HCT116 (cell line): ENCODE measurements at regions not wholly inside any gene's neighbourhood (a gene's known extent, or its start where the extent isn't known, plus 50 kb on each side); places are given as distances from the start of the nearest gene placed in this dataset.

Source experiments
- ATAC-seq: fragments of 200-7000 bp; cut with Tn5 transposase; 2 replicates; pipeline ENCODE4 v1.9.1; 2020; ENCODE audit warnings: mild to moderate bottlenecking, moderate library complexity
- BruUV-seq: library from RNA; stranded (reverse); fragments of 400-500 nt; replicated peaks from 2 replicates; lab custom pipeline; 2021; lab: Mats Ljungman, UMichigan
- CTCF ChIA-PET: fragments of 300-600 bp; sonication (Branson Sonifier 250); formaldehyde crosslinking; loops from one replicate; lab custom pipeline; 2021; ENCODE audit warnings: antibody characterized with exemption; lab: Charles Lee
- POLR2A ChIA-PET: fragments of 300-600, 350-600 bp; sonication (Branson Sonifier 250); formaldehyde crosslinking; loops from one replicate; lab custom pipeline; 2021; ENCODE audit warnings: antibody characterized with exemption; lab: Charles Lee
- RAD21 ChIA-PET, 2 experiments: fragments of 300-600 bp; sonication (Branson Sonifier 250); formaldehyde crosslinking; loops; one replicate each; lab custom pipeline; 2023; ENCODE audit warnings: low total read pairs in 2 of 2; ENCODE audit not compliant: uncharacterized antibody in 2 of 2, unreplicated experiment in 2 of 2, low non-redundant PET in 1 of 2; lab: Charles Lee
- DNase-seq: peaks from one replicate; pipeline ENCODE4 v3.0.0-alpha.2; 2010; ENCODE audit warnings: low read depth, low spot score
- H2AFZ ChIP-seq: fragments of 200-600 bp; shearing (Covaris generic), sonication (generic); 2 replicates; pipeline ENCODE4 v1.6.1; 2017; ENCODE audit warnings: low read depth, mixed run types, mixed read lengths, antibody characterized with exemption, low read length; ENCODE audit not compliant: poor library complexity, severe bottlenecking
- H3K27ac ChIP-seq: 2 replicates; pipeline ENCODE4 v1.5.1; 2012; ENCODE audit warnings: low read depth, low read length
- H3K27me3 ChIP-seq: fragments of 200-600 bp; sonication (generic); 2 replicates; pipeline ENCODE4 v1.6.1; 2016; ENCODE audit warnings: mixed run types, low read length, mixed read lengths; ENCODE audit not compliant: insufficient read depth
- H3K36me3 ChIP-seq, 2 experiments: fragments of 200-500 bp in 1 of 2; fragments of 200-600 bp in 1 of 2; sonication (Bioruptor generic) in 1 of 2; sonication (generic) in 1 of 2; 2 replicates each; pipeline versions ENCODE4 v1.5.1 to v1.6.1; 2014 to 2016; ENCODE audit warnings: low read length in 2 of 2, inconsistent platforms in 1 of 2, mixed read lengths in 1 of 2, mixed run types in 1 of 2; ENCODE audit not compliant: insufficient read depth in 2 of 2, control insufficient read depth in 1 of 2
- H3K4me1 ChIP-seq, 2 experiments: fragments of 200-600 bp in 1 of 2; sonication (generic) in 1 of 2; 2 replicates each; pipeline versions ENCODE4 v1.5.1 to v1.6.1; 2012 to 2017; ENCODE audit warnings: low read length in 2 of 2, inconsistent platforms in 1 of 2, mild to moderate bottlenecking in 1 of 2, mixed read lengths in 1 of 2, mixed run types in 1 of 2, moderate library complexity in 1 of 2; ENCODE audit not compliant: insufficient read depth in 2 of 2, control insufficient read depth in 1 of 2
- H3K4me2 ChIP-seq: fragments of 200-600 bp; sonication (generic); 2 replicates; pipeline ENCODE4 v1.6.1; 2017; ENCODE audit warnings: mixed run types, low read length, mixed read lengths
- H3K4me3 ChIP-seq, 2 experiments: fragments of 200-600 bp in 1 of 2; sonication (generic) in 1 of 2; replicated peaks in 1 of 2; 2 replicates each; pipeline ENCODE4 v1.5.1; 2011 to 2016; ENCODE audit warnings: low read length in 2 of 2, control low read depth in 1 of 2, low read depth in 1 of 2, mild to moderate bottlenecking in 1 of 2, mixed read lengths in 1 of 2, mixed run types in 1 of 2
- H3K79me2 ChIP-seq: fragments of 200-600 bp; sonication (generic); 2 replicates; pipeline ENCODE4 v1.6.1; 2017; ENCODE audit warnings: mild to moderate bottlenecking, mixed run types, low read length, moderate library complexity, mixed read lengths; ENCODE audit not compliant: insufficient read depth
- H3K9ac ChIP-seq: fragments of 200-600 bp; sonication (generic); 2 replicates; pipeline ENCODE4 v1.6.1; 2016; ENCODE audit warnings: low read length, mixed read lengths
- H3K9me2 ChIP-seq: fragments of 200-600 bp; sonication (generic), shearing (Covaris generic); 2 replicates; pipeline ENCODE4 v1.6.1; 2017; ENCODE audit warnings: mixed run types, mild to moderate bottlenecking, moderate library complexity; ENCODE audit not compliant: insufficient read depth
- H3K9me3 ChIP-seq, 2 experiments: fragments of 200-500 bp in 1 of 2; fragments of 200-600 bp in 1 of 2; sonication (Bioruptor generic) in 1 of 2; sonication (generic) in 1 of 2; 2 replicates each; pipeline ENCODE4 v1.6.1; 2014 to 2017; ENCODE audit warnings: low read length in 2 of 2, mixed read lengths in 2 of 2, inconsistent platforms in 1 of 2, low read depth in 1 of 2, mild to moderate bottlenecking in 1 of 2, mixed run types in 1 of 2, moderate library complexity in 1 of 2; ENCODE audit not compliant: control insufficient read depth in 1 of 2, insufficient read depth in 1 of 2
- H4K20me1 ChIP-seq: fragments of 200-600 bp; sonication (generic), shearing (Covaris generic); 2 replicates; pipeline ENCODE4 v1.6.1; 2017; ENCODE audit warnings: mixed run types, mild to moderate bottlenecking, moderate library complexity; ENCODE audit not compliant: insufficient read depth
- EGR1 ChIP-seq: IDR thresholded peaks from 2 replicates; pipeline ENCODE4 v1.6.1; 2012; ENCODE audit warnings: low read depth
- ELF1 ChIP-seq: IDR thresholded peaks from 2 replicates; pipeline ENCODE4 v1.6.1; 2012; ENCODE audit warnings: low read depth, borderline replicate concordance
- EZH2 ChIP-seq: fragments of 200-600 bp; sonication (generic); IDR thresholded peaks from 2 replicates; pipeline ENCODE4 v1.6.1; 2017; ENCODE audit warnings: antibody characterized with exemption, mixed run types
- EZH2phosphoT487 ChIP-seq: fragments of 200-600 bp; IDR thresholded peaks from 2 replicates; pipeline ENCODE4 v1.6.1; 2018; ENCODE audit warnings: antibody characterized with exemption, borderline replicate concordance
- JUND ChIP-seq: IDR thresholded peaks from 2 replicates; pipeline ENCODE4 v1.6.1; 2012
- POLR2A ChIP-seq: IDR thresholded peaks from 2 replicates; pipeline ENCODE4 v1.7.0; 2011; ENCODE audit warnings: borderline replicate concordance; ENCODE audit not compliant: insufficient read depth, insufficient read length; ENCODE audit errors: extremely low read depth
- POLR2AphosphoS5 ChIP-seq: IDR thresholded peaks from 2 replicates; pipeline ENCODE4 v1.6.1; 2011; ENCODE audit warnings: mild to moderate bottlenecking, low read depth, low read length, moderate library complexity
- RAD21 ChIP-seq: IDR thresholded peaks from 2 replicates; pipeline ENCODE4 v1.6.1; 2012; ENCODE audit warnings: low read depth, mild to moderate bottlenecking
- SIN3A ChIP-seq: IDR thresholded peaks from 2 replicates; pipeline ENCODE4 v1.6.1; 2012; ENCODE audit warnings: low read depth
- SP1 ChIP-seq: IDR thresholded peaks from 2 replicates; pipeline ENCODE4 v1.6.1; 2012; ENCODE audit warnings: low read depth
- SRF ChIP-seq: IDR thresholded peaks from 2 replicates; pipeline ENCODE4 v1.6.1; 2012; ENCODE audit warnings: low read depth
- TCF7L2 ChIP-seq: IDR thresholded peaks from 2 replicates; pipeline ENCODE4 v1.7.0; 2011; ENCODE audit warnings: borderline replicate concordance, inconsistent platforms; ENCODE audit not compliant: insufficient read depth, insufficient read length; ENCODE audit errors: extremely low read depth
- YY1 ChIP-seq: IDR thresholded peaks from 2 replicates; pipeline ENCODE4 v1.6.1; 2011; ENCODE audit warnings: low read length, low read depth, moderate library complexity, mild to moderate bottlenecking; ENCODE audit not compliant: insufficient replicate concordance; ENCODE audit errors: extremely low read depth
- ZNF274 ChIP-seq: fragments of 200-500 bp; sonication (Bioruptor generic); IDR thresholded peaks from 2 replicates; pipeline ENCODE4 v1.6.1; 2014; ENCODE audit warnings: mild to moderate bottlenecking, low read depth, low read length, inconsistent platforms
- intact Hi-C: fragments of 100-400 bp; cut with micrococcal nuclease; formaldehyde crosslinking; loops from 2 replicates; pipeline ENCODE4 v1.10.0; 2022
- TF ChIP-seq, protein P1 (sequence below): IDR thresholded peaks from 2 replicates; pipeline ENCODE4 v1.6.1; 2011; ENCODE audit warnings: mild to moderate bottlenecking, low read length, moderate library complexity; ENCODE audit not compliant: insufficient replicate concordance; ENCODE audit errors: extremely low read depth
- TF ChIP-seq, protein P2 (sequence below), 3 experiments: fragments of 200-600 bp in 1 of 3; sonication (generic) in 1 of 3; IDR thresholded peaks in 2 of 3; conservative IDR thresholded peaks in 1 of 3; 2 replicates each; pipeline ENCODE4 v1.5.1; 2012 to 2017; ENCODE audit warnings: low read depth in 2 of 3, low read length in 2 of 3, antibody characterized with exemption in 1 of 3, borderline replicate concordance in 1 of 3, control low read depth in 1 of 3, mild to moderate bottlenecking in 1 of 3, mixed read lengths in 1 of 3, mixed run types in 1 of 3, moderate library complexity in 1 of 3; ENCODE audit not compliant: insufficient read depth in 1 of 3

DNA sequence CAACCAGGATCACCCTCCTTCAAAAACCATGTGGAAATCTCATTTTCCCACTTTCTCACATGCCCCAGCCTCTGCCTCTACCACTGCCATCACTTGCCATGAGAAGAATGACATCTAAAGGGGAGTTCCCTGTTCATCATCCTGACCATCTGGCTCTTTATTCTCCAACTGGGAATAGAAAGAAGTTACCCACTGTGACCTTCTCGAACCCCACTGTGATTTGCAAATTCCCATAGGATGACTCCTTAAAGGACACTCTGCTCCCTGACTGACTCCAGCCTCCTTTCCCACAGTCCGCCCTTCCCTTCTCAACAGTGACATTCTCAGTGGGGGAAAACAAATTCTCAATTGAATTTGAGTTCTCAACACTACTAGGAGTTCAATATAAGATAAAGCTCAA, 440.5 kb downstream of the NR2F2 start:
- no peak overlapping the region for H2AFZ ChIP-seq
- H4K20me1 ChIP-seq: no peaks in the 10 kb centered on the region
- H3K79me2 ChIP-seq: no peaks in the 10 kb centered on the region
- H3K27me3 ChIP-seq: peaks cover 17% of the 10 kb centered on the region
- TF ChIP-seq, protein P1, sequence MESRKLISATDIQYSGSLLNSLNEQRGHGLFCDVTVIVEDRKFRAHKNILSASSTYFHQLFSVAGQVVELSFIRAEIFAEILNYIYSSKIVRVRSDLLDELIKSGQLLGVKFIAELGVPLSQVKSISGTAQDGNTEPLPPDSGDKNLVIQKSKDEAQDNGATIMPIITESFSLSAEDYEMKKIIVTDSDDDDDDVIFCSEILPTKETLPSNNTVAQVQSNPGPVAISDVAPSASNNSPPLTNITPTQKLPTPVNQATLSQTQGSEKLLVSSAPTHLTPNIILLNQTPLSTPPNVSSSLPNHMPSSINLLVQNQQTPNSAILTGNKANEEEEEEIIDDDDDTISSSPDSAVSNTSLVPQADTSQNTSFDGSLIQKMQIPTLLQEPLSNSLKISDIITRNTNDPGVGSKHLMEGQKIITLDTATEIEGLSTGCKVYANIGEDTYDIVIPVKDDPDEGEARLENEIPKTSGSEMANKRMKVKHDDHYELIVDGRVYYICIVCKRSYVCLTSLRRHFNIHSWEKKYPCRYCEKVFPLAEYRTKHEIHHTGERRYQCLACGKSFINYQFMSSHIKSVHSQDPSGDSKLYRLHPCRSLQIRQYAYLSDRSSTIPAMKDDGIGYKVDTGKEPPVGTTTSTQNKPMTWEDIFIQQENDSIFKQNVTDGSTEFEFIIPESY: no peak
- TF ChIP-seq JUND: no peak
- no peak for TF ChIP-seq YY1
- no peak for TF ChIP-seq EZH2
- TF ChIP-seq SIN3A: no peak
- TF ChIP-seq POLR2AphosphoS5: no peak
- no peak for TF ChIP-seq TCF7L2
- TF ChIP-seq, protein P2, sequence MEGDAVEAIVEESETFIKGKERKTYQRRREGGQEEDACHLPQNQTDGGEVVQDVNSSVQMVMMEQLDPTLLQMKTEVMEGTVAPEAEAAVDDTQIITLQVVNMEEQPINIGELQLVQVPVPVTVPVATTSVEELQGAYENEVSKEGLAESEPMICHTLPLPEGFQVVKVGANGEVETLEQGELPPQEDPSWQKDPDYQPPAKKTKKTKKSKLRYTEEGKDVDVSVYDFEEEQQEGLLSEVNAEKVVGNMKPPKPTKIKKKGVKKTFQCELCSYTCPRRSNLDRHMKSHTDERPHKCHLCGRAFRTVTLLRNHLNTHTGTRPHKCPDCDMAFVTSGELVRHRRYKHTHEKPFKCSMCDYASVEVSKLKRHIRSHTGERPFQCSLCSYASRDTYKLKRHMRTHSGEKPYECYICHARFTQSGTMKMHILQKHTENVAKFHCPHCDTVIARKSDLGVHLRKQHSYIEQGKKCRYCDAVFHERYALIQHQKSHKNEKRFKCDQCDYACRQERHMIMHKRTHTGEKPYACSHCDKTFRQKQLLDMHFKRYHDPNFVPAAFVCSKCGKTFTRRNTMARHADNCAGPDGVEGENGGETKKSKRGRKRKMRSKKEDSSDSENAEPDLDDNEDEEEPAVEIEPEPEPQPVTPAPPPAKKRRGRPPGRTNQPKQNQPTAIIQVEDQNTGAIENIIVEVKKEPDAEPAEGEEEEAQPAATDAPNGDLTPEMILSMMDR (IDR thresholded peaks at IDR 0.05 in 2 of 3, conservative IDR thresholded peaks at IDR 0.05 in 1 of 3; ENCODE audit: borderline replicate concordance in 1 of 3, insufficient read depth in 1 of 3, low read depth in 2 of 3, low read length in 2 of 3): no peak
- no peak for TF ChIP-seq EZH2phosphoT487
- no peak for TF ChIP-seq POLR2A
- no peak for TF ChIP-seq EGR1
- TF ChIP-seq SP1: no peak
- TF ChIP-seq SRF: no peak
- TF ChIP-seq ZNF274: no peak
- no peak for TF ChIP-seq RAD21
- TF ChIP-seq ELF1: no peak
- CTCF ChIA-PET: no interaction called here
- H3K4me3 ChIP-seq: no peak overlapping the region
- intact Hi-C loops: no loop called here
- no peak overlapping the region for H3K9ac ChIP-seq
- H3K27ac ChIP-seq: no peak overlapping the region
- ATAC-seq (no peak), DNase-seq (no peak)
- H3K36me3 ChIP-seq: no peaks in the 10 kb centered on the region
- BruUV-seq: no TSS peak
- POLR2A ChIA-PET: no interaction called here
- H3K4me1 ChIP-seq: no peaks in the 10 kb centered on the region
- H3K4me2 ChIP-seq: no peak overlapping the region
- H3K9me3 ChIP-seq: no peaks in the 10 kb centered on the region
- RAD21 ChIA-PET: no interaction called here
- H3K9me2 ChIP-seq: no peaks in the 10 kb centered on the region
